Peyer's patch (tissue), 4 donors: ENCODE measurements at regions not wholly inside any gene's neighbourhood (a gene's known extent, or its start where the extent isn't known, plus 50 kb on each side); places are given as distances from the start of the nearest gene placed in this dataset.

Experiments
- CTCF ChIP-seq, 6 experiments: fragments of 450-650 bp in 4 of 6; fragments of 200-600 bp in 2 of 6; sonication (generic) in 1 of 6; IDR thresholded peaks; one replicate each; pipeline ENCODE4 v1.5.1; 2017 to 2019; ENCODE audit warnings: antibody characterized with exemption in 6 of 6, mild to moderate bottlenecking in 3 of 6, moderate library complexity in 1 of 6
- POLR2A ChIP-seq, 2 donors: fragments of 450-650 bp; IDR thresholded peaks; one replicate each; pipeline ENCODE4 v1.5.1; 2017; ENCODE audit warnings: antibody characterized with exemption in 2 of 2, mild to moderate bottlenecking in 2 of 2, moderate library complexity in 2 of 2

- TF ChIP-seq POLR2A (IDR thresholded peaks at IDR 0.05) (no peak), CTCF (IDR thresholded peaks at IDR 0.05) (no peak)
Observed at GRCh38 chr1:222058249-222058648, 316.4 kb upstream of the DUSP10 start.
